Right atrium auricular region (tissue), 2 donors: ENCODE measurements at regions not wholly inside any gene's neighbourhood (a gene's known extent, or its start where the extent isn't known, plus 50 kb on each side); places are given as distances from the start of the nearest gene placed in this dataset.

Experiments used
- DNase-seq: peaks from one replicate; pipeline ENCODE4 v3.0.0-alpha.2; 2019; ENCODE audit warnings: low spot score
- H3K27ac ChIP-seq, 2 donors: fragments of 200-600 bp; sonication (generic); 1 replicate in 1 of 2; 2 replicates in 1 of 2; pipeline ENCODE4 v1.5.1; 2016 to 2019
- H3K27me3 ChIP-seq, 2 donors: fragments of 200-600 bp; sonication (generic); one replicate each; pipeline versions ENCODE4 v1.5.1 to v1.6.0; 2017 to 2019
- H3K36me3 ChIP-seq: fragments of 200-600 bp; sonication (generic); one replicate; pipeline ENCODE4 v1.5.1; 2016
- H3K4me1 ChIP-seq, 2 donors: fragments of 200-600 bp; sonication (generic); one replicate each; pipeline versions ENCODE4 v1.5.1 to v1.6.0; 2017 to 2019
- H3K4me3 ChIP-seq, 2 donors: fragments of 200-600 bp; sonication (generic); 1 replicate in 1 of 2; 2 replicates in 1 of 2; pipeline ENCODE4 v1.5.1; 2017 to 2019; ENCODE audit warnings: mild to moderate bottlenecking in 1 of 2, moderate library complexity in 1 of 2
- H3K9me3 ChIP-seq, 2 donors: fragments of 200-600 bp; sonication (generic); one replicate each; pipeline ENCODE4 v1.5.1; 2019
- CTCF ChIP-seq, 2 donors: fragments of 200-600 bp; sonication (generic); IDR thresholded peaks; one replicate each; pipeline ENCODE4 v1.5.1; 2019; ENCODE audit warnings: antibody characterized with exemption in 2 of 2

- DNase-seq, result no peak
- Histone ChIP-seq H3K36me3 (no peaks in the 10 kb centered on the region), H3K27ac (no peak overlapping the region), H3K9me3 (no peaks in the 10 kb centered on the region), H3K27me3 (no peaks in the 10 kb centered on the region), H3K4me1 (no peaks in the 10 kb centered on the region), H3K4me3 (no peak overlapping the region)
- no peak for TF ChIP-seq CTCF (IDR thresholded peaks at IDR 0.05)
Measured at GRCh38 chr10:128217136-128217535, 90.9 kb upstream of the MKI67 start.

GRCh38 chr10:128218161-128218560 lies 91.9 kb upstream of the MKI67 start:
- H3K36me3 ChIP-seq, result no peaks in the 10 kb centered on the region

GRCh38 chr10:128219295-128219694 lies 93.1 kb upstream of the MKI67 start:
- no peaks in the 10 kb centered on the region for H3K27me3 ChIP-seq
- no peaks in the 10 kb centered on the region for H3K4me1 ChIP-seq
- no peak overlapping the region for H3K4me3 ChIP-seq
- no peaks in the 10 kb centered on the region for H3K36me3 ChIP-seq
- no peak for DNase-seq
- H3K9me3 ChIP-seq, result no peaks in the 10 kb centered on the region
- no peak for TF ChIP-seq CTCF (IDR thresholded peaks at IDR 0.05)
- H3K27ac ChIP-seq, result no peak overlapping the region

More at GRCh38 chr10:128218161-128218560, 91.9 kb upstream of the MKI67 start:
- no peak for TF ChIP-seq CTCF (IDR thresholded peaks at IDR 0.05)
- Histone ChIP-seq H3K4me1 (no peaks in the 10 kb centered on the region), H3K27ac (no peak overlapping the region), H3K9me3 (no peaks in the 10 kb centered on the region), H3K4me3 (no peak overlapping the region), H3K27me3 (no peaks in the 10 kb centered on the region)
- no peak for DNase-seq

- no peak for TF ChIP-seq CTCF (IDR thresholded peaks at IDR 0.05)
- no peaks in the 10 kb centered on the region for H3K27me3 ChIP-seq
- no peak for DNase-seq
- no peak overlapping the region for H3K27ac ChIP-seq
- no peaks in the 10 kb centered on the region for H3K9me3 ChIP-seq
- H3K4me1 ChIP-seq, result no peaks in the 10 kb centered on the region
- no peak overlapping the region for H3K4me3 ChIP-seq
- no peaks in the 10 kb centered on the region for H3K36me3 ChIP-seq
Measured at GRCh38 chr10:128220021-128220420, 93.8 kb upstream of the MKI67 start.

GRCh38 chr10:128221117-128221516 lies 94.9 kb upstream of the MKI67 start:
- Histone ChIP-seq H3K36me3 (no peaks in the 10 kb centered on the region), H3K9me3 (no peaks in the 10 kb centered on the region), H3K27me3 (no peaks in the 10 kb centered on the region), H3K27ac (no peak overlapping the region), H3K4me1 (no peaks in the 10 kb centered on the region), H3K4me3 (no peak overlapping the region)
- no peak for TF ChIP-seq CTCF (IDR thresholded peaks at IDR 0.05)
- DNase-seq, result no peak

GRCh38 chr10:128221807-128222206 lies 95.6 kb upstream of the MKI67 start:
- Histone ChIP-seq H3K9me3 (no peaks in the 10 kb centered on the region), H3K4me3 (no peak overlapping the region), H3K36me3 (no peaks in the 10 kb centered on the region), H3K27me3 (no peaks in the 10 kb centered on the region), H3K4me1 (no peaks in the 10 kb centered on the region), H3K27ac (no peak overlapping the region)
- no peak for TF ChIP-seq CTCF (IDR thresholded peaks at IDR 0.05)
- no peak for DNase-seq
